BLaER1 treated with 17β-estradiol and CSF1 and Interleukin-3, amounts not matched to agents 10 nM and 100 nM (cell line): ENCODE measurements at regions not wholly inside any gene's neighbourhood (a gene's known extent, or its start where the extent isn't known, plus 50 kb on each side); places are given as distances from the start of the nearest gene placed in this dataset.

Source experiments
- H3K27ac ChIP-seq, 11 experiments: shearing (Covaris generic); formaldehyde crosslinking; 2 replicates each; pipeline ENCODE4 v1.8.1; 2022
- H3K27me3 ChIP-seq, 11 experiments: shearing (Covaris generic); formaldehyde crosslinking; 2 replicates each; pipeline ENCODE4 v1.8.1; 2022
- H3K36me3 ChIP-seq, 11 experiments: shearing (Covaris generic); formaldehyde crosslinking; 2 replicates each; pipeline ENCODE4 v1.8.1; 2022
- H3K4me1 ChIP-seq, 10 experiments: shearing (Covaris generic); formaldehyde crosslinking; 2 replicates each; pipeline ENCODE4 v1.8.1; 2022
- H3K4me2 ChIP-seq, 11 experiments: shearing (Covaris generic); formaldehyde crosslinking; 2 replicates each; pipeline ENCODE4 v1.8.1; 2022
- H3K4me3 ChIP-seq, 10 experiments: shearing (Covaris generic); formaldehyde crosslinking; 2 replicates each; pipeline ENCODE4 v1.8.1; 2022
- H3K9ac ChIP-seq, 11 experiments: shearing (Covaris generic); formaldehyde crosslinking; 2 replicates each; pipeline ENCODE4 v1.8.1; 2022
- H3K9me3 ChIP-seq, 11 experiments: shearing (Covaris generic); formaldehyde crosslinking; replicated peaks in 1 of 11; 2 replicates each; pipeline ENCODE4 v1.8.1; 2022
- H4K20me1 ChIP-seq, 11 experiments: shearing (Covaris generic); formaldehyde crosslinking; 2 replicates each; pipeline ENCODE4 v1.8.1; 2022
- Cebpa-rat ChIP-seq, 11 experiments: shearing (Covaris generic); IDR thresholded peaks; 2 replicates each; pipeline ENCODE4 v1.8.1; 2022

DNA sequence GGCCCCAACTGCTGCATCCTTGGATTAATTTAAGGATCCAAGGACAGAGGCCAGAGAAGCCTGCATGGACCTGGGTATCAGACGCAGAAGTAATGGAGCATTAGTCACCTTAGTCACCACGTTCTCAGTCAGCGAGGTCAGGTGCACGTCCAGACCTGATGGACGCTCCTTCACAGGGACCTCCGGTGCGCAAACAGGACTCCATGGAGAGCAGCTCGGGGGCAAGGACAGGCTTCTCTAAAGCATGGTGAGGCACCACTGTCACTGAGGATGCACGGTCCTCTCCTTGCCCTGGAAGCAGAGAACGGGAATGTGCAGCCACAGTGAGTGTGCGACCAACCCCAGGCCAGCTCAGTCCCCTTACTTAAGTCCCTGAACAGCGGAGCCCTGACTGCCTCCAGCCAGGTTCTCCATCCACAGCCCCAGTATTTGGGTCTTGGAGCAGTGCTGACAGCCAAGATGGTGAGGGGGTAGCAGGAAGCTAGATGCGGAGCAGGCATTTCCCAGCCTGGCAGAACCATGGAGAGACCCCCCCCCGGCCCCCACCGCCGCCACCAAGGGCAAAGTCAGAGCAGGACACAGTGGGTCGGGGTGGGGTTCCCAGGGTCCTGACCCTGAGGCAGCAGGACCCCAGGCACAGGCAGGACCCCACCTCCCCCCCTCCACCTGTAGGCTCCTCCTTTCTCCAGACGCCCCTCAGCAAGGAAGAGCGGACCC, 253.4 kb upstream of the SFSWAP start:
- H3K9ac ChIP-seq: no peak overlapping the region

DNA sequence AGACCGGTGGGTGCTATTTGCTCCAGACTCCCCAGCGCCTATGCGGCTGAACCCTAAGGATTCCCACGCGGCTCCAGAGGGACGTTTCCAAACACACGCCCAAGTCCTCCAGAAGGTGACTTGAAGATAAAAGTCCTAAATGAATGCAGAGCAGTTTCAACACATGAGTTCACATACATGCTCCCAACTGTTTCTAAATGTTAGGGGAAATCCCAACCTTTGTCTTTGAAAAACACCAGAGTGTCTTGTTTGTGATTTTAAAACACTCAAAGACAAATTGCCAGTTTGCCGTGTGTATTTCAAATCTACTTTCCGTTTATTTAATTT, 252.9 kb upstream of the SFSWAP start:
- no peak overlapping the region for H3K27ac ChIP-seq
- TF ChIP-seq Cebpa-rat (IDR thresholded peaks at IDR 0.05): no peak

More for the DNA sequence above, 253.4 kb upstream of the SFSWAP start:
- Histone ChIP-seq H3K4me1 (peaks cover 0 to 14% (median 7%) of the 10 kb centered on the region in 10 experiments; a peak in 6 of 20 replicates), H4K20me1 (no peaks in the 10 kb centered on the region; a peak in 1 of 22 replicates), H3K4me3 (no peak overlapping the region), H3K27ac (no peak overlapping the region), H3K27me3 (no peaks in the 10 kb centered on the region), H3K4me2 (no peak overlapping the region), H3K9me3 (peaks cover 0 to 6% (median 0%) of the 10 kb centered on the region in 11 experiments; a peak in 1 of 22 replicates), H3K36me3 (no peaks in the 10 kb centered on the region)
- no peak for TF ChIP-seq Cebpa-rat (IDR thresholded peaks at IDR 0.05)

DNA sequence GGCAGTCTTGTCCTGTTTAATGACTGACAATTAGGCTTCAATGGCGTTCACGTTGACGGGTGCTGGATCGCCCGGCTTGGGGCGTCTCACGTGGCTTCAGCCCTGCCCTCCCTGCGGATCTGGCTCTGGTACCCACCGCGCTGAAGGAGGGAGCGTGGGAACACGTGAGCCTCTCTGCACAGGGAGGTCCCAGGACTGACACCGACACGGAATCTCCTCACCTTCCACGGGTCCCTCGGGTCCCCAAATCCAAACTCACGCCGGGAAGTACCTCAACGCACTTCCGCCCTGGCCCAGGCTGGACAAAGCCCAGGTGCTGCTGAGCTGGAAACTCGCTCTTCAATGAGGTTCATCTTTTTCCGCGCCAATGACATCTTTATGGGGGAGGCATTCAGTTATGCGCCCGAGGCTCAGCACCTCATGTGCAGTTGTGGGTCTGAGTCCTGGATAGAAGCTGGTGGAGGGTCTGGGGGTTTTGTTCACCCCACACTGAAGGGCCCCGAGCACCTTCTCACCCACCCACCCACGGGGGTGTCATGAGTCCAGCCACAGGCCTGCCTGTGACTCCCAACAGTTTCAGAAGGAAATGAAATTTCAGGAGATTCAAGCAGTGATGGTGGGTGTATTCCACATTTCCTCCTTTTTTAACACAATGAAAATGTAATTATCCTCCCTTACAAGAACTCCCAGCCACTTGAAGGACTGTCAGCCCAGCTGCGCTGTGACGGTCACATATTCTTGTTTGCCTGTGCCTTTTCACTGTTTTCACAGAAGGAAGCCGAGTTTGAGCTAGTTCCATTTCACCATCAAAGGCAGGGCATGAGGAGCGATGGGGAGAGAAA, 251.7 kb upstream of the SFSWAP start:
- H3K9ac ChIP-seq: no peak overlapping the region
- H3K4me1 ChIP-seq: peaks cover 0 to 14% (median 7%) of the 10 kb centered on the region in 10 experiments; a peak in 6 of 20 replicates
- no peak for TF ChIP-seq Cebpa-rat (IDR thresholded peaks at IDR 0.05)
- H3K27ac ChIP-seq: no peak overlapping the region
- H3K27me3 ChIP-seq: no peaks in the 10 kb centered on the region
- no peak overlapping the region for H3K4me2 ChIP-seq
- no peaks in the 10 kb centered on the region for H3K36me3 ChIP-seq
- H3K4me3 ChIP-seq: no peak overlapping the region
- H3K9me3 ChIP-seq: peaks cover 0 to 6% (median 0%) of the 10 kb centered on the region in 11 experiments; a peak in 1 of 22 replicates
- no peaks in the 10 kb centered on the region; a peak in 1 of 22 replicates for H4K20me1 ChIP-seq

More for the DNA sequence above, 252.9 kb upstream of the SFSWAP start:
- no peaks in the 10 kb centered on the region for H3K27me3 ChIP-seq
- peaks cover 0 to 6% (median 0%) of the 10 kb centered on the region in 11 experiments; a peak in 1 of 22 replicates for H3K9me3 ChIP-seq
- H3K9ac ChIP-seq: no peak overlapping the region
- no peak overlapping the region for H3K4me3 ChIP-seq
- no peak overlapping the region for H3K4me2 ChIP-seq
- no peaks in the 10 kb centered on the region; a peak in 1 of 22 replicates for H4K20me1 ChIP-seq
- peaks cover 0 to 14% (median 7%) of the 10 kb centered on the region in 10 experiments; a peak in 6 of 20 replicates for H3K4me1 ChIP-seq
- H3K36me3 ChIP-seq: no peaks in the 10 kb centered on the region

DNA sequence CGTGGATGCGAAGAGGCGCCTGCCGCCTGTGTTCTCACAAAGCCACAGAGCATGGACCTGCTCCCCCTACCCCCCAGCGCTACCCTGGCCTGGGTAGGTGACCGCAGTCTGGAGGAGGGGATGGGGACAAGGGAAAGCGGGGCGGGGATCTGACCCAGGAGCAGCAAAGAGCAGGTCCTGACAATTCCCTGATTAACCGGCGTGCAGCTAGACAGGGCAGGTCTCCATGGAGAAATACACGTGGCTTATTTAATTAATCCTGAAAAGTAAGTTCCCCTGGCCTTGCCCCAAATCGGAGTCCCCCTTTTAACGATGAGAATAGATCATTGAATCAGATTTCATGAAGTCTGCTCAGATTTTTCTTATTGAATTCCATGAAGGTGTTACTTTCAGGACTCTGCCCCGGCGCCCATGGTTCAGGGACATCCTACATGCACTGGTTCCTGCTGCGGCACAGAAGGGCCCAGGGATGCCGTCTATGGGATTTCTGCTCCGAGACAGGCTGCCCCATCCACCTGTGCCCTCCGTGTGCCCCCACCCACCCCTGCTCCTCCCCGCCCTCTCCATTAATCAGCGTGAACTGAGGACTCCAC, 251.0 kb upstream of the SFSWAP start:
- Histone ChIP-seq H3K4me3 (no peak overlapping the region), H3K9me3 (peaks cover 0 to 6% (median 0%) of the 10 kb centered on the region in 11 experiments; a peak in 1 of 22 replicates), H3K9ac (no peak overlapping the region), H4K20me1 (no peaks in the 10 kb centered on the region; a peak in 1 of 22 replicates), H3K4me1 (peaks cover 0 to 9% (median 2%) of the 10 kb centered on the region in 10 experiments; a peak in 3 of 20 replicates), H3K36me3 (no peaks in the 10 kb centered on the region), H3K27me3 (no peaks in the 10 kb centered on the region), H3K27ac (no peak overlapping the region), H3K4me2 (no peak overlapping the region)
- no peak for TF ChIP-seq Cebpa-rat (IDR thresholded peaks at IDR 0.05)

DNA sequence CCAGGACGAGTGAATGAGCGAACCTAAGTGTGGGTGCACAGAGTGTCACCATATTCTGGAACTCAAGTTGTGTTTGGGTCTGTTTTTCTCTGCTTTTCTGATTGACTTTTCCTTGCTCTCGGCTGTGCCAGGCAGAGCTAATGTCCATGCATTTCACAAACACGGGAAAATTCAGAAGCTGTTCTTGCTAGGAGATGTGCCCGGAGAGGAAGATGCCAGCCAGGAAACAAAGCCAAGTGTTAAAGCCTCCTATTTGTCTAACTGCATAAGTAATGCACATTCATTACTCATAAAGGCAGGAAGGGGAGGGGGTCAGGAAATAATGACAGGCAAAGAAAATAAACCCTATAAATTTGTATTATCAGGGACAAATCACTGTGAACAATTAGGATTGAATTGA, 250.4 kb upstream of the SFSWAP start:
- Histone ChIP-seq H3K4me2 (no peak overlapping the region), H3K36me3 (no peaks in the 10 kb centered on the region), H4K20me1 (no peaks in the 10 kb centered on the region; a peak in 1 of 22 replicates), H3K4me3 (no peak overlapping the region), H3K9ac (no peak overlapping the region), H3K4me1 (0 out of 20 replicates have a peak, but pooled peaks cover 0 to 2% (median 0%) of the 10 kb centered on the region in 10 experiments), H3K9me3 (peaks cover 0 to 6% (median 0%) of the 10 kb centered on the region in 11 experiments; a peak in 1 of 22 replicates), H3K27ac (no peak overlapping the region), H3K27me3 (no peaks in the 10 kb centered on the region)
- TF ChIP-seq Cebpa-rat (IDR thresholded peaks at IDR 0.05): no peak

DNA sequence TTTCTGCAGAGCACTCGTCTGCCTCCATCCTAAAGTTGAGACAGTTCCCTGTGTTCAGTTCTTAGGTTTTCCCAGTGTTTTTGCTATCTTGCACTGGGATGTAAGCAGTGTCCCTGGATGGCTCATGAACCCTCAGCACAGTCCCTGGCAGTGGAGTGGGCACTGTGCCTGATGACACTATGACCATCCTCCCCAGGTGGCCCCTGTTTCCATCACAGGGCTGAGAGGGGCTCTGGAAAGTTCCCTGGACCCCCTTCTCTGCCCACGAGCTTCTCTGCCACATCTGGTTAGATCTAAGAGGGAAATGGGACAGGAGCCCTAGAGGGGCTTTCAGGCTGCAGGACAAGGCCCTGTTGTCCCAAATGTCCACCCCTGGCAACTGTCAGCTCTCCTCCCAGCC, 249.8 kb upstream of the SFSWAP start:
- H3K4me2 ChIP-seq: no peak overlapping the region
- H3K36me3 ChIP-seq: no peaks in the 10 kb centered on the region
- H3K9me3 ChIP-seq: peaks cover 0 to 6% (median 0%) of the 10 kb centered on the region in 11 experiments; a peak in 1 of 22 replicates
- no peaks in the 10 kb centered on the region for H3K27me3 ChIP-seq
- H3K27ac ChIP-seq: no peak overlapping the region
- H3K4me3 ChIP-seq: no peak overlapping the region
- H4K20me1 ChIP-seq: no peaks in the 10 kb centered on the region
- no peaks in the 10 kb centered on the region for H3K4me1 ChIP-seq
- TF ChIP-seq Cebpa-rat (IDR thresholded peaks at IDR 0.05): no peak
- H3K9ac ChIP-seq: no peak overlapping the region

DNA sequence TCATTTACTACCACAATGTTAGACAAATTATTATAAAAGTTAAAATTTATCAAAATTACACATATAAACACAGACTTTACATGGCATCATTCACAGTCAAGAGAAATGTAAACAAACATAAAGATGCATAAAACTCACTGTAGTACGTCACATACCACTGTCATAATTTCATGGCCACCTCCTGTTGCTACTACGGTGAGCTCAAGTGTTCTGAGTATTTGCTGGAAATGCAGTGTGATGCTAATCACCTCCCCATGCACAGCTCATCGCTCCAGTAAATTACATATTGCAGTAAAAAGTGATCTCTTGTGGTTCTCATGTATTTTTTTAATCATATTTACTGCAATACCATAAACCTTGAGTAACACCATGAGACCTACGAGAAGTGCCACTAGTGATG, 247.7 kb upstream of the SFSWAP start:
- H3K4me2 ChIP-seq: no peak overlapping the region
- TF ChIP-seq Cebpa-rat (IDR thresholded peaks at IDR 0.05): no peak
- H3K9ac ChIP-seq: no peak overlapping the region
- peaks cover 0 to 17% (median 0%) of the 10 kb centered on the region in 11 experiments; a peak in 2 of 22 replicates for H3K9me3 ChIP-seq
- no peaks in the 10 kb centered on the region for H4K20me1 ChIP-seq
- H3K4me3 ChIP-seq: no peak overlapping the region
- no peaks in the 10 kb centered on the region for H3K4me1 ChIP-seq
- H3K36me3 ChIP-seq: no peaks in the 10 kb centered on the region
- H3K27ac ChIP-seq: no peak overlapping the region
- H3K27me3 ChIP-seq: no peaks in the 10 kb centered on the region

DNA sequence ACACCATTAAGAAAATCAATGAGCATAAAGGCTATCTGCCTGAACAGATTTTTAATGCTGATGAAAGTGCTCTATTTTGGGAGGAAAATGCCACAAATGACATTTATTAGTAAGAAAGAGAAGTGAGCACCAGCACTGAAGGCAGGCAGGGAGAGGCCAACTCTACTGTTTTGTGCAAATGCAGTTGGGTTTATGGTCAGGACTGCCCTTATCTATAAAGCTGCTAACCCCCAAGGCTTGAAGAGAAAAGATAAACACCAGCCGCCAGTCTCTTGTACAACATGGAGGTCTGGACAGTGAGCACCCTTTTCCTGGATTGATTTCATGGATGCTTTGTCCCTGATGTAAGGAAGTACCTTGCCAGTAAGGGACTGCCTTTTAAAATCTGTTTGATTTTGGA, 246.8 kb upstream of the SFSWAP start:
- Histone ChIP-seq H3K4me1 (no peaks in the 10 kb centered on the region), H3K9me3 (peaks cover 0 to 17% (median 0%) of the 10 kb centered on the region in 11 experiments; a peak in 2 of 22 replicates), H3K4me3 (no peak overlapping the region), H4K20me1 (no peaks in the 10 kb centered on the region), H3K9ac (no peak overlapping the region), H3K27ac (no peak overlapping the region), H3K4me2 (no peak overlapping the region), H3K36me3 (no peaks in the 10 kb centered on the region), H3K27me3 (no peaks in the 10 kb centered on the region)
- no peak for TF ChIP-seq Cebpa-rat (IDR thresholded peaks at IDR 0.05)

DNA sequence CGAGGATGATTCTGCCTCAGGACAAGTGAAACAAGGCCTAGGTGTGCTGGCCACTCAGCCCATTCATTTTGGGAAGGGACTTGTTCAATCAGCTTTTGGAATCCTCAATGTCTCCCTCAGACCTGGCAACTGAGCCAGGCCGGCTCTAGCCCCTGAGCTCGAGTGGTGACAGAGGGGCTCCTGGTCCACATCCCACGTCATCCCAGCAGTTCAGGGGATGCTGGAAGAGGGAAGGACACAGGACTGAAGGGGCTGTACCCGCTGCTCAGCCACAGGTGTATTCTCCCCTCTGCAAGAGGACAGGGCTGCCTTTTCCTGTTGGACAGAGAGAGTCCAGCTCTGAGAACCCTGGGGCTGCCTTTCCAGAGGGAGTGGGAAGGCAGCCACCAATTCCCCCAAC, 244.6 kb upstream of the SFSWAP start:
- Histone ChIP-seq H3K4me3 (no peak overlapping the region), H3K27me3 (no peaks in the 10 kb centered on the region), H3K36me3 (no peaks in the 10 kb centered on the region), H4K20me1 (no peaks in the 10 kb centered on the region), H3K27ac (no peak overlapping the region), H3K9ac (no peak overlapping the region), H3K9me3 (peaks cover 0 to 17% (median 0%) of the 10 kb centered on the region in 11 experiments; a peak in 2 of 22 replicates), H3K4me2 (no peak overlapping the region), H3K4me1 (peaks cover 0 to 3% (median 3%) of the 10 kb centered on the region in 10 experiments; a peak in 10 of 20 replicates)
- TF ChIP-seq Cebpa-rat (IDR thresholded peaks at IDR 0.05): no peak
